Hypothalamus (tissue), 51 donors: ENCODE measurements at regions not wholly inside any gene's neighbourhood (a gene's known extent, or its start where the extent isn't known, plus 50 kb on each side); places are given as distances from the start of the nearest gene placed in this dataset.

Experiments
- DNase-seq, 51 donors: peaks; one replicate each; lab custom pipeline; 2025; lab: John Stamatoyannopoulos, UW

DNA sequence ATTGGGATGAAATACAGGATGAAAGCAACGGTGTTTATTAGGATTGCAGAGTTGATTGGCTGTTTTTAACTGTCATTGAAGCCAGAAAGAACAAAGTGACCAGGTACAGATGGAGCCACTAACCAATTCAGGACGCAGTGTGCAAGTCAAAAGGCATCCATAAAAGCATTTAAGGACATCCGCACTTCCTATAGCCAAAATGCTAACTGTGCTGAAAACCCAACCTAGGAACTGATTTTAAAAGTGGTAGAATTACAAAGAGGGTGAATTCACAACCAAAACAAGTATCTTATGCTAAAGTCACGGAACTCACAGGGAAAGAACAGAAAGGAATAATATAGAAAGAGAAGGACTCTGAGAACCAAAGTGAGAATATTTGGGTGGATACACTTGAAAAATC, 63.1 kb upstream of the FOXG1 start:
- DNase-seq = no peak

DNA sequence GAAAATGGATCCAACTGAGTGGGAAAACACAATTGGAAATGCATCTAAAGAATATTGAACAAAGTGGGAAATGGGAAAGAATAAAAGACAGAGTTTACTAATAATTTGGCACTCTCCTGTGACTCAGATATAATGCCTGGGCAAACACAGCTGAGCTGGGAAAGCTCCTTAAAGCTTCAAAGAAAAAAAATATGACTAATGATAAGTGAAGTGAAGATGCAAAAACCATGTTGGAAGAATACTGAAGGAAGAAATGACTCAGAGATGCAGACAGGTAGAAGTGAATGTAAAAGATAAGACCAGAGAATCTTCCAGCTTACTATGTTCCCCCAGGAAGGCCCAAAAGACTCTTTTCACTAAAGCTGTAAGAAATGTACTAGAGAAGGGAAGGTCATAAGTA, 62.4 kb upstream of the FOXG1 start:
- no peak for DNase-seq

DNA sequence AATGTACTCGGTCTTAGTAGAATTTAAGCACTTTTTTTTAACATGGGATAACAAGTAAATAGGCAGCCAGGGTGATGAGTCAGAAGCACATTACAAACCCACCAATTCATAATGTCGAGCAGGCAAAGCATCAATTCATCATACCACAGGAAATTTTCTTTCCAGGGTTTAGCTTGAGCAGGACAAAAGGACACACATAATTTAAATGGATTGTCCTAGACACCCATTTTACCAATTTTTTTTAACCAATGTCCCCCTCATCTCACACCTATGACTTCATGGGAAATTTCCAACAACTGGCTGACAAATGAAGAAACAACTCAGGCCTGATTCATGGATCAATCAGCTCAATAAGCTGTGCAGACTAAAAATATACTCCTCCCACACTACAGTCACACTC, 58.8 kb upstream of the FOXG1 start:
- no peak for DNase-seq

DNA sequence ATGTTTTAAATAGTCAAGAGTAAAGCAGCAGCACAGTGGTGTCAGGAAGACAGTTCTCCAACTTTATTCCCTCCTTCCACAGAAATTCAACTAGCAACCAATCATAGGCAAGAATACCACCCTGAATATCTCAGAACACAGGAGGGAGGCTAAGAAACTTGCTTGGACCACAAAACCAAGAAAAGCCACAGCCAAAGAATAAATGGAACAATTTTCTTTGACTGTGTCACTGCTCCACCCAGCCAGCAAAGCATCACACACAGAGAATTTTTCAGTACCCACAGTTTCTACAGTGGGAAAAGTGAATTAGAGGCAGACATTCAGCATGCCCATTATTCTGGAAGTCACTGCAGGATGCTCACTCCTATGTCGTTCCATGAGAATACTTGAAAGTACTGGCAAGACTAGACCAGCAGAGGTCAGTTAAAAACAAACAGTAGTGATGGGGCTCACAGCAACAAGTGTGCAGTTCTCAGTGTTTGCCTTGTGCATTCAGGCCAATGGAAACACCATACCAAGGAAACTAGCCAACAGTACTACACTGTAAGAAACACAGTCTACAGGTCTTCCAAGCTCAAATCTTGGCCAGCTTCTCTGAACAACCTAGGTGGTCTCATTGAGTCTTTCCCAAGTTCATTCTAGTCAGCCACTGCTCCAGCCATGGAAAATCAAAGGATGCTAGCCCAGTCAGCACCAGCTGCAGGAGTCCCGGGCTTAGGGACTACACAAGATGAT, 56.8 kb upstream of the FOXG1 start:
- no peak for DNase-seq
